ENCODE measurements at regions not wholly inside any gene's neighbourhood (a gene's known extent, or its start where the extent isn't known, plus 50 kb on each side); places are given as distances from the start of the nearest gene placed in this dataset.

DNA sequence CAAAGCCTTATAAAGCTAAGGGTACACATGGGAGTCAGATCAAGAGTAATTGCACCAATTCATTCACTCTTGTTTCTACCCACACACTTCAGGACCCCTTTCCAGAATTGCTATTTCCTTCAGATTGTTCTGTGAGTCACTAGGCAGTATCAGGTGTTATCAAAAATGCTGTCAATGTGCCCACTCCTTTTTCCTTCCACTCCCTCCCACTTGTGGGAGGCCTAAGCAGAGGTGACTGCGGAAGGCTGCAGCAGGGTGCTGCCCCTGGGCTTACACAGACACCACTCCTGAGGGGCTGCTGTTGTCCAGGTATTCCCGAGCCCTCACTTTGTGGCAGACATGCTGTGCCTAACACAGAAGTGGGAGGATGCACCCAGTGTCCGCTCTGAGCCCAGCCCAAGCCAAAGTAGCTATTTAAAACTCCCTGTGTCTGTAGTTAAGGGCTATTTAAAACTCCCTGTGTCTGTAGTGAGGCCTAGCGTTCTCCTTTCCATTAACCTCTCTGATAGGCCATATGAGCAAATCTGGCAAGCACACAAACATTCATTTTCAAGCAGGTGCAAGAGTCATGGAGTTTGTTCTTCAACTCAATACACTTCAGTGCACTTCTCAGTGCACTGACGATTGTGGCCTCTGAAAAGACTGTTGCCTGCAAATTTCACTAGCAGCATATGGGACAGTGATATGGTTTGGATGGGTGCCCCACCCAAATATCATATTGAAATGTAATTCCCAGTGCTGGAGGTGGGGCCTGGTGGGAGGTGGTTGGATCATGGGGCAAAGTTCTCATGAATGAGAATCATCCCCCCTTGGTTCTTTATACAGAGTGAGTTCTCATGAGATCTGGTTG, 117.8 kb downstream of the PHLDA1 start:
- TF ChIP-seq EZH2phosphoT487 (IDR thresholded peaks at IDR 0.05; ENCODE audit: borderline replicate concordance) (no peak), CTCF (conservative IDR thresholded peaks at IDR 0.05; ENCODE audit: low read length) (no peak)
- peaks cover 14% of the 10 kb centered on the region for H3K4me1 ChIP-seq (ENCODE audit: insufficient read depth, low read length, poor library complexity, severe bottlenecking)
- no peaks in the 10 kb centered on the region for H3K36me3 ChIP-seq (ENCODE audit: insufficient read depth, low read length)
- no peaks in the 10 kb centered on the region for H4K20me1 ChIP-seq (ENCODE audit: insufficient read depth, low read length, poor library complexity, severe bottlenecking)
- no peak overlapping the region for H3K4me3 ChIP-seq (ENCODE audit: low read length, poor library complexity, severe bottlenecking)
- H3K4me2 ChIP-seq (ENCODE audit: low read depth, low read length, poor library complexity, severe bottlenecking): no peak overlapping the region
- no peaks in the 10 kb centered on the region for H3K9me2 ChIP-seq (replicated peaks; ENCODE audit: low read depth, low read length)
- peaks cover 4% of the 10 kb centered on the region; the same call in 1 of the 2 replicates for H3F3A ChIP-seq (ENCODE audit: low read depth)
- no peak overlapping the region for H3K9ac ChIP-seq (ENCODE audit: low read depth, low read length, poor library complexity, severe bottlenecking)
- H2AFZ ChIP-seq (ENCODE audit: low read length): no peak overlapping the region
- no peaks in the 10 kb centered on the region for H3K27me3 ChIP-seq (ENCODE audit: insufficient read depth, low read length, poor library complexity, severe bottlenecking)
- H3K79me2 ChIP-seq (ENCODE audit: insufficient read depth, low read length): no peaks in the 10 kb centered on the region
- H3K9me3 ChIP-seq (ENCODE audit: insufficient read depth, low read depth, low read length): no peaks in the 10 kb centered on the region

GRCh38 chr12:75909714-75910656, 121.6 kb downstream of the PHLDA1 start:
- H3K9me3 ChIP-seq (ENCODE audit: insufficient read depth, low read depth, low read length): no peaks in the 10 kb centered on the region
- no peak for TF ChIP-seq EZH2phosphoT487 (IDR thresholded peaks at IDR 0.05; ENCODE audit: borderline replicate concordance)
- TF ChIP-seq CTCF (conservative IDR thresholded peaks at IDR 0.05; ENCODE audit: low read length): no peak
- H3K9me2 ChIP-seq (replicated peaks; ENCODE audit: low read depth, low read length): no peaks in the 10 kb centered on the region
- H3K4me3 ChIP-seq (ENCODE audit: low read length, poor library complexity, severe bottlenecking): no peak overlapping the region
- H3K9ac ChIP-seq (ENCODE audit: low read depth, low read length, poor library complexity, severe bottlenecking): no peak overlapping the region
- no peaks in the 10 kb centered on the region for H3K27me3 ChIP-seq (ENCODE audit: insufficient read depth, low read length, poor library complexity, severe bottlenecking)
- H3K36me3 ChIP-seq (ENCODE audit: insufficient read depth, low read length): no peaks in the 10 kb centered on the region
- no peak overlapping the region for H3K4me2 ChIP-seq (ENCODE audit: low read depth, low read length, poor library complexity, severe bottlenecking)
- no peaks in the 10 kb centered on the region for H3F3A ChIP-seq (ENCODE audit: low read depth)
- no peaks in the 10 kb centered on the region for H3K79me2 ChIP-seq (ENCODE audit: insufficient read depth, low read length)
- H2AFZ ChIP-seq (ENCODE audit: low read length): no peak overlapping the region
- H3K4me1 ChIP-seq (ENCODE audit: insufficient read depth, low read length, poor library complexity, severe bottlenecking): no peaks in the 10 kb centered on the region
- H4K20me1 ChIP-seq (ENCODE audit: insufficient read depth, low read length, poor library complexity, severe bottlenecking): no peaks in the 10 kb centered on the region

GRCh38 chr12:75908961-75909605, 122.5 kb downstream of the PHLDA1 start:
- Histone ChIP-seq H3K9me3 (ENCODE audit: insufficient read depth, low read depth, low read length) (no peaks in the 10 kb centered on the region), H3F3A (ENCODE audit: low read depth) (no peaks in the 10 kb centered on the region), H3K9ac (ENCODE audit: low read depth, low read length, poor library complexity, severe bottlenecking) (no peak overlapping the region), H2AFZ (ENCODE audit: low read length) (no peak overlapping the region), H4K20me1 (ENCODE audit: insufficient read depth, low read length, poor library complexity, severe bottlenecking) (no peaks in the 10 kb centered on the region), H3K79me2 (ENCODE audit: insufficient read depth, low read length) (no peaks in the 10 kb centered on the region), H3K4me3 (ENCODE audit: low read length, poor library complexity, severe bottlenecking) (no peak overlapping the region), H3K27me3 (ENCODE audit: insufficient read depth, low read length, poor library complexity, severe bottlenecking) (no peaks in the 10 kb centered on the region), H3K4me2 (ENCODE audit: low read depth, low read length, poor library complexity, severe bottlenecking) (no peak overlapping the region), H3K36me3 (ENCODE audit: insufficient read depth, low read length) (no peaks in the 10 kb centered on the region), H3K4me1 (ENCODE audit: insufficient read depth, low read length, poor library complexity, severe bottlenecking) (no peaks in the 10 kb centered on the region), H3K9me2 (replicated peaks; ENCODE audit: low read depth, low read length) (no peaks in the 10 kb centered on the region)
- TF ChIP-seq CTCF (conservative IDR thresholded peaks at IDR 0.05; ENCODE audit: low read length) (no peak), EZH2phosphoT487 (IDR thresholded peaks at IDR 0.05; ENCODE audit: borderline replicate concordance) (no peak)

Measured in Loucy (cell line).